ENCODE measurements at regions not wholly inside any gene's neighbourhood (a gene's known extent, or its start where the extent isn't known, plus 50 kb on each side); places are given as distances from the start of the nearest gene placed in this dataset.

GRCh38 chr4:123503698-123504363, 107.2 kb downstream of the SPRY1 start:
- Histone ChIP-seq H3K4me3 (no peak overlapping the region), H3K27ac (no peak overlapping the region), H3K36me3 (no peaks in the 10 kb centered on the region), H3K4me1 (peaks cover 0 to 4% (median 0%) of the 10 kb centered on the region in 4 donors), H3K9me3 (no peaks in the 10 kb centered on the region), H3K27me3 (no peaks in the 10 kb centered on the region)
- intact Hi-C loops (cut with DNase I) = no loop called here
- ATAC-seq = peak in 3 of 4 donors; percentile 10 to 55 (median 52)
- 85% methylated on average over 3 of the region's 4 CpGs for WGBS (ENCODE audit: insufficient coverage, low coverage, low lambda C conversion rate, missing lambda C conversion rate)
- TF ChIP-seq POLR2A (IDR thresholded peaks at IDR 0.05) = no peak
- TF ChIP-seq CTCF (IDR thresholded peaks at IDR 0.05) = no peak
- no peak for DNase-seq

GRCh38 chr4:123505095-123506010, 108.8 kb downstream of the SPRY1 start:
- peak overlapping the region; percentile 41 to 62 (median 46) for H3K4me3 ChIP-seq

GRCh38 chr4:123506011-123506695, 109.6 kb downstream of the SPRY1 start:
- ATAC-seq (no peak), DNase-seq (no peak)
- Histone ChIP-seq H3K36me3 (no peaks in the 10 kb centered on the region), H3K9me3 (no peaks in the 10 kb centered on the region), H3K27ac (peak overlapping the region; percentile 12 to 55 (median 31)), H3K27me3 (no peaks in the 10 kb centered on the region), H3K4me1 (peaks cover 0 to 4% (median 0%) of the 10 kb centered on the region in 4 donors), H3K4me3 (peak overlapping the region; percentile 41 to 62 (median 46))
- 41% methylated on average over 11 of the region's 17 CpGs for WGBS (ENCODE audit: insufficient coverage, low coverage, low lambda C conversion rate, missing lambda C conversion rate)
- TF ChIP-seq POLR2A (IDR thresholded peaks at IDR 0.05) = no peak
- TF ChIP-seq CTCF (IDR thresholded peaks at IDR 0.05) = no peak
- intact Hi-C loops (cut with DNase I) = no loop called here

More at GRCh38 chr4:123505095-123506010, 108.8 kb downstream of the SPRY1 start:
- no peaks in the 10 kb centered on the region for H3K9me3 ChIP-seq
- intact Hi-C loops (cut with DNase I) = no loop called here
- no peak for TF ChIP-seq CTCF (IDR thresholded peaks at IDR 0.05)
- no peak for TF ChIP-seq POLR2A (IDR thresholded peaks at IDR 0.05)
- ATAC-seq (peak; percentile 56 to 76 (median 72)), DNase-seq (peak; percentile 47 to 62 (median 51))
- H3K36me3 ChIP-seq = no peaks in the 10 kb centered on the region
- H3K27ac ChIP-seq = peak overlapping the region; percentile 12 to 55 (median 31)
- under 1% methylated on average over 27 of the region's 58 CpGs for WGBS (ENCODE audit: insufficient coverage, low coverage, low lambda C conversion rate, missing lambda C conversion rate)
- H3K27me3 ChIP-seq = no peaks in the 10 kb centered on the region
- peaks cover 0 to 4% (median 0%) of the 10 kb centered on the region in 4 donors for H3K4me1 ChIP-seq

DNA sequence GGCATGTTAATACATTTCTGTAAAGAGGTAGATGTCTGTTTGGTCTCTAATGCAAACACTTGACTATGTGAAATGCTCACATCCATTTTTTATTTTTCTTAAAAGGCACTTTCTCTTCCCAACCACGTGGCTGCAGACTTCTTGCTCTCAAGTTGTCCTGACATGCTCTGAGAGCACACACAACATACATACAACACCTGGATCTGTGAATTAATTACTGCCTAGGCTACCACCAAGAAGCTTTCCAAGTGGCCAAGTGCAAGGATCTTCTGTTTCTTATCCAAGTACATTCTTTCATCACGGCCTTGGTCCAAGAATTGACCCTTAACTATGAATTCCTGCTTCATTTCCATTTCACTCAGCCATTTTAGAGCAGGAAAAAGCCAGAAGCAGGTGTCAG, 110.8 kb downstream of the SPRY1 start:
- peaks cover 0 to 4% (median 0%) of the 10 kb centered on the region in 4 donors for H3K4me1 ChIP-seq
- intact Hi-C loops (cut with DNase I) = no loop called here
- no peaks in the 10 kb centered on the region for H3K36me3 ChIP-seq
- H3K27me3 ChIP-seq = no peaks in the 10 kb centered on the region
- H3K4me3 ChIP-seq = no peak overlapping the region
- DNase-seq (no peak), ATAC-seq (no peak)
- no peak for TF ChIP-seq POLR2A (IDR thresholded peaks at IDR 0.05)
- no peak for TF ChIP-seq CTCF (IDR thresholded peaks at IDR 0.05)
- 70% methylated on average over 2 of the region's 2 CpGs for WGBS (ENCODE audit: insufficient coverage, low coverage, low lambda C conversion rate, missing lambda C conversion rate)
- no peaks in the 10 kb centered on the region for H3K9me3 ChIP-seq
- no peak overlapping the region for H3K27ac ChIP-seq
